ENCODE measurements at regions not wholly inside any gene's neighbourhood (a gene's known extent, or its start where the extent isn't known, plus 50 kb on each side); places are given as distances from the start of the nearest gene placed in this dataset.

DNA sequence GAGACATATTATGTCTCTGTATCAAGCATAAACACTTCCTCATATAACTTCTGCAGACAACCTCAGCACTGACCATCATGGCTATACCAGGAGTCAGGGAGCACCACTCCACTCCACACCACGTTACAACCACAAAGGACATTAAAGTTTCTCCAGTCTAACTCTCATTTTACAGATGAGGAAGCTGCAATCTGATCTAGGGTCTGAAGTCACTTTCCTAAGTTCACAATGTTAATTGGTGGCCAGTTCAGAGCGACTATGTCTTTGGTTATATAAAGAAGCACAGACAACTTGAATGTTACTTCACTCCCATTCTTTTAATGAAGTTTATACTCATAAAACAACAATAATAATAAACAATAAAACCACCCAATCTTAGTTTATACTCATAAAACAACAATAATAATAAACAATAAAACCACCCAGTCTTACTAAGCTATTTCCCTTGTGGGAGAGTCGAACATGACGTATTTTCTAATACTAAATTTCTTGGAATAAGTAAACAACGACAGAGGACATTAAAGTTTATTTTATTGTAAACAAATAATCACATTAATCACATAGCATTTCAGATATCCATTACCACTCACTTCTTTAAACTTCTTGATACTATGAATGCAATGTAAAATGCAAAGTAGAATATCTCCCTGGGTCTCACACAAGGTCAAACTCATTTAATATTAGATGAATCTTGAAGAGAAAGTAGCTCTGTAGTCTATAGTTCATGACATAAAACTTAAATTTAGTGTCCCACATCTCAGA, 72.4 kb upstream of the SSTR1 start:
- in situ Hi-C loops (cut with HindIII; ENCODE audit: low sequenced_read_pairs), result no loop called here

- in situ Hi-C loops (cut with HindIII; ENCODE audit: low sequenced_read_pairs), result no loop called here
These were observed 70.7 kb upstream of the SSTR1 start for GRCh38 chr14:38137005-38137404.

- in situ Hi-C loops (cut with HindIII; ENCODE audit: low sequenced_read_pairs), result no loop called here
These were observed 69.1 kb upstream of the SSTR1 start for GRCh38 chr14:38138473-38139138.

- in situ Hi-C loops (cut with HindIII; ENCODE audit: low sequenced_read_pairs), result no loop called here
These were observed 67.8 kb upstream of the SSTR1 start for GRCh38 chr14:38139926-38140325.

GRCh38 chr14:38143170-38143569, 64.5 kb upstream of the SSTR1 start:
- in situ Hi-C loops (cut with HindIII; ENCODE audit: low sequenced_read_pairs), result no loop called here

GRCh38 chr14:38143659-38144505, 63.8 kb upstream of the SSTR1 start:
- in situ Hi-C loops (cut with HindIII; ENCODE audit: low sequenced_read_pairs), result no loop called here

DNA sequence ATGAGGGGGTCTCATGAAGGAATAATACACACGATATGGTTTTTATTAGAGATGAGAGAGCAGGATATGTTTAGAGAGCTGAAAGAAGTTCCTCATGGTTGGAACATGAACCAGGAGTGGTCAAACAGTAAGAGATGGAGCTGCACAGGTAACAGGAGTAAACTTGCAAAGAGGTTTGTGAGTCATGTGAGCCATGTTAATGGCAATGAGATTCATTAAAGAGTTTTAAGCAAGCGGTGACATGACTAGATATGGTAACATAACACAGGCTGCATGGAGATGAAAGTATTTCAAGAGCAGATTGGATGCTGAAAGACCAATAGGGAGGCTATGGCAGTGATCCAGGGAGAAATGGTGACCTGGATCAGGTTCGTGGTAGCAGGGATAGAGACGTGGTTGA, 62.6 kb upstream of the SSTR1 start:
- in situ Hi-C loops (cut with HindIII; ENCODE audit: low sequenced_read_pairs), result no loop called here

DNA sequence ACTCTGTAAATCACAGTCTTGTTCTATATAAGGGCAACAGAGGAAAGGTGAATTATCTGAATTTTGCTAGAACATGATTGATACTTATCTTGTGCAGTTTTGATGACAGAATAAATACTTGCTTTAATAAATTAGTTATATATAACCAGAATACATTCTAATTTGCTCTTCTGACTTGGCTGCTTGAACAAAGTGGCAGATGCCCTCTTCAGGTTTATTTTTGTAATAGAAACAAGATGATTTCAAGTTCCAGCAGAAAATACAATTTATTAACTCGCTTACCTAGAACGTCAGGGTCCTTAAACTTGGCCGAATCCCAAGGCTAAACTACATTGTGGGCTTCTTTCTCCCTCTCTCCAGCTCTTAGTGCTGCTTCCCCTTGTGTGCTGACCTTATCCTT, 57.6 kb upstream of the SSTR1 start:
- in situ Hi-C loops (cut with HindIII; ENCODE audit: low sequenced_read_pairs), result no loop called here
